ENCODE measurements at regions not wholly inside any gene's neighbourhood (a gene's known extent, or its start where the extent isn't known, plus 50 kb on each side); places are given as distances from the start of the nearest gene placed in this dataset.

- no peaks in the 10 kb centered on the region for H3K36me3 Mint-ChIP-seq (ENCODE audit: low read depth)
- Histone ChIP-seq H3K27me3 (ENCODE audit: insufficient read depth) (no peaks in the 10 kb centered on the region), H3K36me3 (ENCODE audit: insufficient read depth) (no peaks in the 10 kb centered on the region), H3K4me1 (ENCODE audit: insufficient read depth) (no peaks in the 10 kb centered on the region), H3K4me2 (no peak overlapping the region), H3K9me2 (ENCODE audit: insufficient read depth) (no peaks in the 10 kb centered on the region), H2AFZ (no peak overlapping the region), H3K27ac (ENCODE audit: low read depth) (no peak overlapping the region), H3F3A (replicated peaks; ENCODE audit: low read depth) (no peaks in the 10 kb centered on the region), H3K4me3 (no peak overlapping the region), H4K20me1 (replicated peaks; ENCODE audit: insufficient read depth) (no peaks in the 10 kb centered on the region), H3K79me2 (replicated peaks; ENCODE audit: insufficient read depth) (no peaks in the 10 kb centered on the region)
- no peak overlapping the region for H3K27ac Mint-ChIP-seq
- H3K9me3 Mint-ChIP-seq, result no peaks in the 10 kb centered on the region
- DNase-seq (ENCODE audit: low spot score) (no peak), ATAC-seq (no peak)
- TF ChIP-seq CREB1 (CRISPR knock-in tag; IDR thresholded peaks at IDR 0.05; ENCODE audit: low read depth) (no peak), JUNB (IDR thresholded peaks at IDR 0.05; ENCODE audit: unreplicated experiment) (no peak), ETS1 (IDR thresholded peaks at IDR 0.05) (no peak), POLR2AphosphoS5 (IDR thresholded peaks at IDR 0.05; ENCODE audit: low read depth) (no peak), NANOG (IDR thresholded peaks at IDR 0.05; ENCODE audit: borderline replicate concordance) (no peak), STAT1 (IDR thresholded peaks at IDR 0.05; ENCODE audit: unreplicated experiment) (no peak), ZNF462 (CRISPR knock-in tag; IDR thresholded peaks at IDR 0.05) (no peak), CTCF (conservative IDR thresholded peaks at IDR 0.05; ENCODE audit: low read depth in 2 of 2) (no peak), REST (IDR thresholded peaks at IDR 0.05; ENCODE audit: unreplicated experiment) (no peak), ZNF331 (CRISPR knock-in tag; IDR thresholded peaks at IDR 0.05; ENCODE audit: low read depth) (no peak), ZNF114 (CRISPR knock-in tag; IDR thresholded peaks at IDR 0.05) (no peak), EZH2 (IDR thresholded peaks at IDR 0.05; ENCODE audit: low read depth, unreplicated experiment) (no peak)
- H3K4me3 Mint-ChIP-seq, result no peak overlapping the region
- H3K27me3 Mint-ChIP-seq (ENCODE audit: insufficient read depth, low read depth, poor library complexity), result no peaks in the 10 kb centered on the region
- no peaks in the 10 kb centered on the region for H3K4me1 Mint-ChIP-seq
Measured at GRCh38 chr6:149140910-149141290, 176.6 kb upstream of the TAB2 start.
